ENCODE measurements at regions not wholly inside any gene's neighbourhood (a gene's known extent, or its start where the extent isn't known, plus 50 kb on each side); places are given as distances from the start of the nearest gene placed in this dataset.
"Not testable (repeated sequence)": the region's sequence is repeated elsewhere in the genome, so short reads cannot be mapped to it uniquely, and the experiment has no call there.

GRCh38 chr3:75453839-75454238 lies 210.3 kb upstream of the FRG2C start:
- DNase-seq, result not testable (repeated sequence)

GRCh38 chr3:75474530-75474929 lies 189.6 kb upstream of the FRG2C start:
- DNase-seq, result not testable (repeated sequence)

GRCh38 chr3:75496600-75496999 lies 167.5 kb upstream of the FRG2C start:
- DNase-seq, result not testable (repeated sequence)

DNA sequence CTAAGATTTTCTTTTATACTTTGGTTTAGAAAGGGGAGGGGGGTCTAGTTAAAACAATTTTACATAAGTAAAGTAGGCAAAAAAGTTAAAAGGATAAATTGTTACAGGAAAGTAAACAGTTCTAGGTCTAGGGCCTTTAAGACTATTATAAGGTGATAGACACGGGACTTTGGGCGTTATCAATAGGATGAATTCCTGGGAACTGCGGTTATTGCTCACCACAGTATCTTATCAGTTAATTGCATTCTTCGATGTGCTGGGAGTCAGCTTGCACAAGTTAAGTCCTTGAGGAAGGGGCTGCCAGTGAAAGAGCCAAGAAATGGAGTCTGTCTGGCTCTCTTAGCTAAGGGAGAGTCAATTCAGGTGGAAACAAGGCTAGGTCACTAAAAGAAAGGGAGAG lies 163.8 kb upstream of the FRG2C start:
- DNase-seq, result not testable (repeated sequence)

GRCh38 chr3:75502171-75502570 lies 162.0 kb upstream of the FRG2C start:
- DNase-seq, result not testable (repeated sequence)

DNA sequence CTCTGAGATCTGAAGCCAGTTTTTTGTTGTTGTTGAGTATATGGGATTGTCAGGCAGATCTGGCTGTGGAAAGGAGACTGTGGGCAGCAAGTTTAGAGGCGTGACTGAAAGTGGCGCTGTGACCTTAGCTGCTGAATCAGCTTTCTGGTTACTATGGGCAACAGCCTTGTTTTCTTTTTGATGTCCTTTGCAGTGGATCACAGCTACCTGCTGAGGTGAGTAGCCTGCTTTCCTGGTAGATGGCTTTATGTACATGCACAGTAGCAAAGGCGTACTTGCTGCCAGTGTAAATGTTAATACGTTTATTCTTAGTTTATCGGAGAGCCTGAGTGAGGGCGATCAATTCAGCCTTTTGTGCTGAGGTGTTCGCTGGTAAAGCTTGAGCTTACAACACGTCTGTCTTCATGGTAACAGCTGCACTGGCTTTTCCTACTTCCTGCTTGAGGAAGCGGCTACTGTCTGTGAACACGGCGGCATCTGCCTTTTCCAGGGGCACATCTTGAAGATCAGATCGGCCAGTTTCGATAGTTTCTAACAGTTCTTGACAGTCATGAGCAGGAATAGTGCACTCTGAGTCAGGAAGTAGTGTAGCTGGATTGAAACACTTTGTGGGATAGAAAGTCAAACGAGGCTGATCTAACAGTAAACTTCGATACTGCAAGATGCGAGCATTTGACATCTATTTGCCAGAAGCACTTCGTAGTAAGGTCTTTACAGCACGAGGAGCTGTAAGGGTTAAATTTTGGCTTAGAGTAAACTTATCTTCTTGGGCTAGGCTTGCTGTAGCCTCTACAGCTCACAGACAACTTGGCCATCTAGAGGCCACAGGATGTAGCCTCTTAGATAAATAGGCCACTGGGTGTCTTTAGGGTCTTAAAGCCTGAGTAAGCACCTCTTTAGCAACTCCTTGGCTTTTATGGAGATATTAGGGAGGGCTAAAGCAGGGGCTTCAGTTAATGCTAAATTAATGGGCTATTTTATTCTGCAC lies 161.1 kb upstream of the FRG2C start:
- DNase-seq, result peak; percentile 25

DNA sequence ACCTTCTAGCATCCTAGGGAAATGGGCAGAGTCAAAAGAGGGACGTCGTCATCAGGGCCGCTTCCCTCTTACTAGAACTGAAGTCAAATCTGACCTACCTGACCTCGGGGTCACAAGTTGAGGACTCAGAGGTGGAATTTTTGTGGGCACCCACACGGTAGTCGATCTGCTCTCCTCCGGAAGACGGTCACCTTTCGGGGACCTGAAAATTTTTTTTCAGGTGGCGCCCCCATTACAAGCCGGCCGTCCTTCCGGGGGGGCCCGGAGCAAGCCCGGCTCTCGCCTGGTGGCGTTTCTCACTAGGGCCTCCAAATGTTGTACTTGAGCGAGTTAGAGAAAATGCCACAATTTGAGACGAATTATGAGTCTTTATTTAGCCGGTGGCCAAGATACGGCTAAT lies 157.5 kb upstream of the FRG2C start:
- DNase-seq, result no peak

- not testable (repeated sequence) for DNase-seq
Measured at GRCh38 chr3:75507956-75508355, 156.2 kb upstream of the FRG2C start.

DNA sequence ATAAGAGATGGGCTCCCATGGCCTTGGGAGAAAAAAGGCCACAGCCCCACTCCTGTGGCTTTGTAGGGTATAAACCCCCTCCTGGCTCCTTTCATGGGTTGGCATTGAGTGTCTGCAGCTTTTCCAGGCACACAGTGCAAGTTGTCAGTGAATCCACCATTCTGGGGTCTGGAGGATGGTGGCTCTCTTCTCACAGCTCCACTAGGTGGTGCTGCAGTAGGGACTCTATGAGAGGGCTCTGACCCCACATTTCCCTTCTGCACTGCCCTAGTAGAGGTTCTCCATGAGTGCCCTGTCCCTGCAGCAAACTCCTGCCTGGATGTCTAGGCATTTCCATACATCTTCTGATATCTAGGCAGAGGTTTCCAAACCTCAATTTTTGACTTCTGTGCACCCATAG lies 136.5 kb upstream of the FRG2C start:
- DNase-seq, result not testable (repeated sequence)

GRCh38 chr3:75552095-75552494 lies 112.0 kb upstream of the FRG2C start:
- peak; percentile 0 for DNase-seq

- DNase-seq, result not testable (repeated sequence)
Measured at GRCh38 chr3:75564427-75564826, 99.7 kb upstream of the FRG2C start.

DNA sequence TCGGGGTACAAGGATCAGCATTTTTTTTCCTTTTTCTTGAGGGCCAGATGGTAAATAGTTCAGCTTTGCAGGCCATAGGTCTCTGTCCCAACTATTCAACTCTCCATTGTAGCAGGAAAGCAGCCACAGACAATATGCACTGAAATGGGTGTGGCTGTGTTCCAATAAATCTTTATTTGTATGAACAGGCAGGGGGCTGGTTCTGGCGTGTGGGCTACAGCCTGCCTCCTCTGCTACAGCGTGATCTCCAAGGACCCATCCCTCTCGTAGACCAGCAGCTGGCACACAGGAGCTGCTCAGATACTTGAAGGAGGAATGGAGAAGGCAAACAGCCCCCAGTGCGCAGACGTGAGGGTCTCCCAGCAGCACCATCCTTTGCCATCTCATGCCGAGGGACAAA lies 91.8 kb upstream of the FRG2C start:
- not testable (repeated sequence) for DNase-seq

DNA sequence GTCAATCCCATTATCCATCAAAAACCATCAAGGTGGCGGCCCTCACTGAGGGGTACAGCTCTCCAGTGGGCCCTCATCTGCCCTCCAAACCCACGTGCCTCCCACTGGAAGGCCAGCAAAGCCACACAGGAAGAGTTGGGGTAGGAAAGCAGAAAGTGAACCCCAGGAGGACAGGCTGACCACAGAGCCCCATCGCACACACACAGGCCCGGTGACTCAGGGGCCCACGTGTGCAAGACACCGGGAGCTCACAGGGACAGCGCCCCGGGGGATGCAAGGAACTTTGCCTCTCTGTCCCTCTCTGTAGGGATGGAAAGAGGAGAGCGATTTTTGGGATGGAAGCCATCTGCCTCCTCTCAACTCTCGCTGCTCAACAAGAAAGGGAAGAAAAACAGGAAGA lies 85.0 kb upstream of the FRG2C start:
- not testable (repeated sequence) for DNase-seq

DNA sequence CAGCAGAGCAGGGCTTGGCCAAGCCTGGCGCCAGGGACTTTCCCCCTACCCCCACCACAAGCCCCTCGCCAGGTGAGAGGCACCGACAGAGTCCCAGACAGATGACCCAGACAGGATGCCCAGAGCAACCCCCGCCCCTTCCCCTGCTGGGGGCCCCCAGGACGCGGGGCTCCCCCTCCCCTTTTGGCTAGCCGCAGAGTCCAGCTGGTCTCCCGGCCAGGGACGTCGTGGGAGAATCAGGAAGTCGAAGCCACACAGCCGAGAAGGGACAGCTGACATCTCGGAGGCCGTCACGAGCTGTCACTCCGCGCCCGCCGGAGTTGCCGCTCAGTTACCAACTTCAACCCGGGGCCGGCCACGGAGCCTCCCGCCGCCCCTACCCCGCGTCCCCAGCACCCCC lies 84.6 kb upstream of the FRG2C start:
- DNase-seq, result not testable (repeated sequence)

- DNase-seq, result not testable (repeated sequence)
Measured at GRCh38 chr3:75579981-75580782, 83.9 kb upstream of the FRG2C start.

GRCh38 chr3:75582536-75582935 lies 81.6 kb upstream of the FRG2C start:
- DNase-seq, result not testable (repeated sequence)

- not testable (repeated sequence) for DNase-seq
Measured at GRCh38 chr3:75583116-75583515, 81.0 kb upstream of the FRG2C start.

DNA sequence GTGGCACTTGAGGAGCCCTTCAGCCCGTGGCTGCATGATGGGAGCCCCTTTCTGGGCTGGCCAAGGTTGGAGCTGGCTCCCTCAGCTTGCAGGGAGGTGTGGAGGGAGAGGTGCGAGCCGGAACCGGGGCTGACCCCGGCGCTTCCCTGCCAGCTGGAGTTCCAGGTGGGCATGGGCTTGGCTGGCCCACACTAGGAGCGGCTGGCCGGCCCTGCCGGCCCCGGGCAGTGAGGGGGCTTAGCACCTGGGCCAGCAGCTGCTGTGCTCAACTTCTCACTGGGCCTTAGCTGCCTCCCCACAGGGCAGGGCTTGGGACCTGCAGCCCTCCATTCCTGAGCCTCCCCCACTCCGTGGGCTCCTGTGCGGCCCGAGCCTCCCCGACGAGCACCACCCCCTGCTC lies 76.4 kb upstream of the FRG2C start:
- not testable (repeated sequence) for DNase-seq

DNA sequence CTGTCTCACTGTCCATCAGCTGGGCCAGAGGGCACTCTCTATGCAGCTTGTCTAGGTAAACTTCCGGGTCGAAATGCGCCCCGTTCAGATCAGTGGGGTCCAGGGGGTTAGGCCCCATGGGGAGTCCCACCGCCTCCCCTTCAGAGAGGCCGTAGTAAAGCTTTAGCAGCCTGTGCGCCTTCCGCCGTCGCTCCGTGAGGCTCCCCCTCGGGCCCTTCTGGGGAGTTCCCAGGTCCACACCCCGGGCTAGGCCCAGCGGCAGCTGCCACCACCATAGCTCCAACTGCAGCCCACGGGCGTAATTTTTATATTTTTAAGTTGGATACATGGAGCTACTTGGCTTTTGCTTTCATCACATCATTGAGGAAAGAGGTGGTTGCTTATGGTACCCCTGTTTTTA lies 73.7 kb upstream of the FRG2C start:
- not testable (repeated sequence) for DNase-seq

DNA sequence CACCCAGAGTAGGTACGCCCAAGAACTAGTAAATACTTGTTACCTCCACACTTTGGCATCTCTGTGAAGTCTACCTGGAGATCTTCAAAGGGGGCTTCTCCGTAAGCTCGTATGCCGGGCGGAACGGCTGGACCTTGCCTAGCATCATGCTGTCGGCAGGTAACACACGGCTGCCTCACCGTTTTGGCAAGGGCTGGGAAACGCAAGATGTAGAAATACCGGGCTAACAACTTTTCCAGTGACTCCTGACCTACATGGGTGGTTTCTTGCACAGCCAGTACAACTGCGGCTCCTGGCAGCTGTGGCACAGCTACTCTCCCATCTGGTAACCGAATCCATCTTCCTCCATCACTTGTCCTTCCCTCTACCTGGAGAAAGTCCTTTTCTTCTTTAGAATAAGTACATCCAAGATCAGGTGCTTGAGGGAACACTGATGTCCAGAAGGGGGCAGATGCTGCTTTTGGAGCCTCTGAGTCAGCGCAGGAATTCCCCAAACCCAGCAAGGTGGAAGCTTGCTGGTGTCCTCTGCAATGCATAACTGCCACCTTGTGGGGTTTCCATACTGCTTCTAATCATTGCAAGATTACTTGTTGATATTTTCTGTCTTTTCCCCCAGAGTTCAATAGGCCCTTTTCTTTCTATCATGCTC lies 59.7 kb upstream of the FRG2C start:
- DNase-seq, result not testable (repeated sequence)

DNA sequence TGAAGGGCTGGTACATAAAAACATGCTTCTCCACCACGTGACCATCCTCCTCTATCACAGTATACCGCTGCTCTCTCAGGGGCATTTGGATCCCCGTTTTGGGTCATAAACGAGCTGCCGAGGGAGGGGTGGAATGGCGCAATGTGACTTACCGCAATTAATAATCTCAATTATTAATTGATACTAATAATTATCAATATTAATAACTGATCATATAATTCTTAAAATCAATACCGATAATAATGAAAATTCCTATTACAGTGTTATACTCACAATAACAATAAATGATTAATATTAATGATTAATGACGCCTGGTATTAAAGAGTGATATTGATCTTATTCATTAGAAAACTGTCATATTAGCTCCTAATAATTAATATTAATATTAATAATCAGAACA lies 56.1 kb upstream of the FRG2C start:
- DNase-seq, result not testable (repeated sequence)

DNA sequence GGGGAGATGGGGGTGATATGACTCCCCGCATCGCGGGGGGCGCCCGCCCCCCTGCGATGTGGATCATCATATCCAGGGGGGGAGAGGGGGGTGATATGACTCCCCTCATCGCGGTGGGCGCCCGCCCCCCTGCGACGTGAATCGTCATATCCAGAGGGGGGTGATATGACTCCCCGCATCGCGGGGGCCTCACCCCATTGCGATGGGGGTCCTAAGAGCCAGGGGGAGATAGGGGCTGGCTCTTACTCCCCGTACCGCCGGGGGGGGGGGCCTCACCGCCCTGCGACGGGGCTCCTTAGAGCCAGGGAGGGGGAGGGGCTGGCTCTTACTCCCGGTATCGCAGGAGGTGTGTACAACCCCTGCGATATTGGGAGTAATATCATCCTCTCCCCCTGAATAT lies 54.5 kb upstream of the FRG2C start:
- DNase-seq, result not testable (repeated sequence)

- no peak for DNase-seq
Measured at GRCh38 chr3:75610773-75611172, 53.4 kb upstream of the FRG2C start.
